HepG2 (cell line): ENCODE measurements at regions not wholly inside any gene's neighbourhood (a gene's known extent, or its start where the extent isn't known, plus 50 kb on each side); places are given as distances from the start of the nearest gene placed in this dataset.

Experiments used
- ATAC-seq: fragments of 200-7000 bp; cut with Tn5 transposase; 3 replicates; pipeline ENCODE4 v1.9.1; 2020; ENCODE audit warnings: mild to moderate bottlenecking, moderate library complexity
- BruUV-seq: library from RNA; stranded (reverse); fragments of 400-500 nt; replicated peaks from 2 replicates; lab custom pipeline; 2021; lab: Mats Ljungman, UMichigan
- CTCF ChIA-PET: fragments of 300-600 bp; formaldehyde crosslinking; extraction: SDS; loops from one replicate; lab custom pipeline; 2021; ENCODE audit warnings: low total read pairs, inconsistent platforms, low intra/inter-chr PET ratio; lab: Yijun Ruan, JAX
- POLR2A ChIA-PET: fragments of 350-600 bp; sonication (Branson Sonifier 250); formaldehyde crosslinking; loops from one replicate; lab custom pipeline; 2020; ENCODE audit warnings: antibody characterized with exemption, inconsistent platforms; lab: Yijun Ruan, JAX
- DNase-seq: peaks from one replicate; pipeline ENCODE4 v3.0.0-alpha.2; 2015; ENCODE audit warnings: low spot score
- FAIRE-seq: peaks from 3 replicates; lab custom pipeline; 2011; peaks lifted over from hg19 to GRCh38; lab: Jason Lieb, UNC
- H2AFZ ChIP-seq: one replicate; pipeline ENCODE4 v1.6.1; 2011; ENCODE audit warnings: low read length, inconsistent platforms
- H3K27ac ChIP-seq: fragments of 300-600 bp; 3 replicates; pipeline ENCODE4 v1.8.0; 2011; ENCODE audit warnings: mixed run types, mild to moderate bottlenecking, mixed read lengths, low read length, inconsistent platforms; ENCODE audit not compliant: insufficient read depth; ENCODE audit errors: extremely low read length
- H3K27me3 ChIP-seq, 2 experiments: fragments of 200-600 bp in 1 of 2; 2 replicates in 1 of 2; 3 replicates in 1 of 2; pipeline versions ENCODE4 v1.6.0 to v1.8.0; 2011; ENCODE audit warnings: low read length in 2 of 2, mild to moderate bottlenecking in 2 of 2, moderate library complexity in 2 of 2, inconsistent platforms in 1 of 2; ENCODE audit not compliant: insufficient read depth in 2 of 2, control insufficient read depth in 1 of 2
- H3K36me3 ChIP-seq, 2 experiments: fragments of 200-600 bp in 1 of 2; replicated peaks in 1 of 2; 2 replicates in 1 of 2; 3 replicates in 1 of 2; pipeline versions ENCODE4 v1.5.1 to v1.8.0; 2011; ENCODE audit warnings: low read length in 2 of 2, inconsistent platforms in 1 of 2; ENCODE audit not compliant: insufficient read depth in 2 of 2, control insufficient read depth in 1 of 2
- H3K4me1 ChIP-seq: 2 replicates; pipeline ENCODE4 v1.5.1; 2012; ENCODE audit warnings: low read length, inconsistent platforms; ENCODE audit not compliant: insufficient read depth
- H3K4me2 ChIP-seq: 2 replicates; pipeline ENCODE4 v1.6.0; 2011; ENCODE audit warnings: low read depth, low read length, inconsistent platforms
- H3K4me3 ChIP-seq, 3 experiments: fragments of 200-600 bp in 1 of 3; sonication (generic), shearing (Covaris generic) in 1 of 3; replicated peaks in 1 of 3; 2 replicates each; pipeline ENCODE4 v1.5.1; 2011 to 2016; ENCODE audit warnings: low read length in 3 of 3, inconsistent platforms in 2 of 3, low read depth in 2 of 3, mild to moderate bottlenecking in 2 of 3, control low read depth in 1 of 3, mixed read lengths in 1 of 3; ENCODE audit not compliant: insufficient read depth in 1 of 3
- H3K79me2 ChIP-seq: one replicate; pipeline ENCODE4 v1.6.1; 2011; ENCODE audit warnings: low read length, inconsistent platforms; ENCODE audit not compliant: insufficient read depth
- H3K9ac ChIP-seq: 2 replicates; pipeline ENCODE4 v1.6.0; 2011; ENCODE audit warnings: mild to moderate bottlenecking, low read depth, low read length, inconsistent platforms; ENCODE audit not compliant: insufficient read depth
- H3K9me3 ChIP-seq: 2 replicates; pipeline ENCODE4 v1.5.1; 2012; ENCODE audit warnings: mild to moderate bottlenecking, low read length
- H4K20me1 ChIP-seq: 2 replicates; pipeline ENCODE4 v1.6.0; 2011; ENCODE audit warnings: inconsistent platforms, mild to moderate bottlenecking, low read length, moderate library complexity; ENCODE audit not compliant: insufficient read depth
- HDAC2 ChIP-seq: sonication (generic); formaldehyde crosslinking; IDR thresholded peaks from 2 replicates; pipeline ENCODE4 v1.4.0; 2020; ENCODE audit warnings: missing genetic modification reagents
- KDM6A ChIP-seq: IDR thresholded peaks from 2 replicates; pipeline ENCODE4 v1.6.1; 2016; ENCODE audit warnings: low read depth
- MATR3 ChIP-seq: sonication (generic); formaldehyde crosslinking; IDR thresholded peaks from 2 replicates; pipeline ENCODE4 v1.4.0; 2020; ENCODE audit warnings: missing genetic modification reagents
- MED13 ChIP-seq: sonication (generic); formaldehyde crosslinking; IDR thresholded peaks from 2 replicates; pipeline ENCODE4 v1.5.0; 2020; ENCODE audit warnings: missing genetic modification reagents
- NCOA1 ChIP-seq: sonication (generic); formaldehyde crosslinking; IDR thresholded peaks from 2 replicates; pipeline ENCODE4 v1.9.0; 2021; ENCODE audit warnings: missing genetic modification reagents
- SRSF1 ChIP-seq: fragments of 200-400 bp; formaldehyde crosslinking; optimal IDR thresholded peaks from 2 replicates; pipeline ENCODE3; 2017; ENCODE audit warnings: mild to moderate bottlenecking, low read depth, low read length, moderate library complexity
- TBX2 ChIP-seq: sonication (generic); formaldehyde crosslinking; IDR thresholded peaks from 2 replicates; pipeline ENCODE4 v1.5.0; 2020; ENCODE audit warnings: missing genetic modification reagents, mild to moderate bottlenecking, borderline replicate concordance
- ZNF737 ChIP-seq: sonication (generic); formaldehyde crosslinking; IDR thresholded peaks from 2 replicates; pipeline ENCODE4 v1.5.0; 2020; ENCODE audit warnings: missing genetic modification reagents, mild to moderate bottlenecking, borderline replicate concordance
- ZNF772 ChIP-seq: sonication (generic); formaldehyde crosslinking; IDR thresholded peaks from 2 replicates; pipeline ENCODE4 v1.5.0; 2020; ENCODE audit warnings: mild to moderate bottlenecking, missing genetic modification reagents
- WGBS: methylation state at CpG from one replicate; pipeline ENCODE4 v1.1.6; 2017; ENCODE audit warnings: low lambda C conversion rate; 5-methylcytosine and 5-hydroxymethylcytosine counted together
- in situ Hi-C: cut with HindIII; loops from 2 replicates; pipeline ENCODE4 v1.10.0; 2017; ENCODE audit warnings: low pct_unique_long_range_greater_than_20kb; ENCODE audit not compliant: extremely low pct_ligation_motif_present
- intact Hi-C: fragments of 100-400 bp; cut with micrococcal nuclease; formaldehyde crosslinking; loops from one replicate; pipeline ENCODE4 v1.10.0; 2022; ENCODE audit not compliant: unreplicated experiment
- TF ChIP-seq, protein P1 (sequence below): sonication (generic); formaldehyde crosslinking; IDR thresholded peaks from 2 replicates; pipeline ENCODE4 v1.4.0; 2020; ENCODE audit warnings: mild to moderate bottlenecking, missing genetic modification reagents
- TF ChIP-seq, protein P2 (sequence below): sonication (generic); formaldehyde crosslinking; conservative IDR thresholded peaks from 2 replicates; pipeline ENCODE4 v1.4.0; 2020; ENCODE audit warnings: missing genetic modification reagents
- TF ChIP-seq, protein P3 (sequence below): sonication (generic); formaldehyde crosslinking; IDR thresholded peaks from 2 replicates; pipeline ENCODE4 v1.4.0; 2020; ENCODE audit warnings: missing genetic modification reagents, mild to moderate bottlenecking, borderline replicate concordance

DNA sequence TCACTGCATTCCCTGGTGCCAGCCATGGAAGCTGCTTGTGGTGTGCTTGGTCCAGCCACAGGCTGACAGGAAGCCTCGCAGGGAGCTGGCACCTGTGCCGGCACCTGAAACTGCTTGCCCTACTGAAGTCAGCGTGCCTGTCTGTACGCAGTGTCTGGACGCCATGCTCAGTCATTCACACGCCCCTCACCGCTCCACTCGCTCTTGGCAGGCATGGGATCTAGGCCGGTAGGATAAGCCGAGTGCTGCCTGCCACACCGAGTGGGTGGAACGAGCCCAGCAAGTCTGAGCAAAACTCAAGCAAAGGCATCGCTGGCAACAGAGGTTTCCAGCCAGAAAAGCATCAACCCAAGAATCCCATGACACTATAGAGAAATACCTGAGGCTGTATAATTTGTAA lies 350.6 kb downstream of the CDH11 start:
- Histone ChIP-seq H4K20me1 (no peaks in the 10 kb centered on the region), H3K4me3 (no peak overlapping the region), H3K27ac (no peak overlapping the region), H3K9me3 (peaks cover 75% of the 10 kb centered on the region), H3K4me1 (no peaks in the 10 kb centered on the region), H3K4me2 (no peak overlapping the region), H3K27me3 (no peaks in the 10 kb centered on the region), H3K79me2 (no peaks in the 10 kb centered on the region), H2AFZ (no peak overlapping the region), H3K36me3 (no peaks in the 10 kb centered on the region), H3K9ac (no peak overlapping the region)
- 2% methylated on average over 9 of the region's 13 CpGs for WGBS
- BruUV-seq, result no TSS peak
- DNase-seq (no peak), ATAC-seq (no peak), FAIRE-seq (no peak)
- ChIA-PET CTCF (no interaction called here), POLR2A (no interaction called here)
- in situ Hi-C loops, result no loop called here
- TF ChIP-seq SRSF1 (no peak), NCOA1 (CRISPR knock-in tag) (no peak), TBX2 (CRISPR knock-in tag) (no peak), ZNF772 (no peak), MED13 (CRISPR knock-in tag) (no peak), KDM6A (CRISPR knock-in tag) (no peak), HDAC2 (CRISPR knock-in tag) (no peak), MATR3 (CRISPR knock-in tag) (no peak), ZNF737 (CRISPR knock-in tag) (no peak)
- TF ChIP-seq, protein P1, sequence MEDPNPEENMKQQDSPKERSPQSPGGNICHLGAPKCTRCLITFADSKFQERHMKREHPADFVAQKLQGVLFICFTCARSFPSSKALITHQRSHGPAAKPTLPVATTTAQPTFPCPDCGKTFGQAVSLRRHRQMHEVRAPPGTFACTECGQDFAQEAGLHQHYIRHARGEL (CRISPR knock-in tag), result no peak
- TF ChIP-seq, protein P2, sequence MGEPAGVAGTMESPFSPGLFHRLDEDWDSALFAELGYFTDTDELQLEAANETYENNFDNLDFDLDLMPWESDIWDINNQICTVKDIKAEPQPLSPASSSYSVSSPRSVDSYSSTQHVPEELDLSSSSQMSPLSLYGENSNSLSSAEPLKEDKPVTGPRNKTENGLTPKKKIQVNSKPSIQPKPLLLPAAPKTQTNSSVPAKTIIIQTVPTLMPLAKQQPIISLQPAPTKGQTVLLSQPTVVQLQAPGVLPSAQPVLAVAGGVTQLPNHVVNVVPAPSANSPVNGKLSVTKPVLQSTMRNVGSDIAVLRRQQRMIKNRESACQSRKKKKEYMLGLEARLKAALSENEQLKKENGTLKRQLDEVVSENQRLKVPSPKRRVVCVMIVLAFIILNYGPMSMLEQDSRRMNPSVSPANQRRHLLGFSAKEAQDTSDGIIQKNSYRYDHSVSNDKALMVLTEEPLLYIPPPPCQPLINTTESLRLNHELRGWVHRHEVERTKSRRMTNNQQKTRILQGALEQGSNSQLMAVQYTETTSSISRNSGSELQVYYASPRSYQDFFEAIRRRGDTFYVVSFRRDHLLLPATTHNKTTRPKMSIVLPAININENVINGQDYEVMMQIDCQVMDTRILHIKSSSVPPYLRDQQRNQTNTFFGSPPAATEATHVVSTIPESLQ, result no peak
- TF ChIP-seq, protein P3, sequence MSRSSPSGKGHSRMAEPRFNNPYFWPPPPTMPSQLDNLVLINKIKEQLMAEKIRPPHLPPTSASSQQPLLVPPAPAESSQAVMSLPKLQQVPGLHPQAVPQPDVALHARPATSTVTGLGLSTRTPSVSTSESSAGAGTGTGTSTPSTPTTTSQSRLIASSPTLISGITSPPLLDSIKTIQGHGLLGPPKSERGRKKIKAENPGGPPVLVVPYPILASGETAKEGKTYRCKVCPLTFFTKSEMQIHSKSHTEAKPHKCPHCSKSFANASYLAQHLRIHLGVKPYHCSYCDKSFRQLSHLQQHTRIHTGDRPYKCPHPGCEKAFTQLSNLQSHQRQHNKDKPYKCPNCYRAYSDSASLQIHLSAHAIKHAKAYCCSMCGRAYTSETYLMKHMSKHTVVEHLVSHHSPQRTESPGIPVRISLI (CRISPR knock-in tag), result no peak
- intact Hi-C loops, result no loop called here
